T-cell (primary cell): ENCODE measurements at regions not wholly inside any gene's neighbourhood (a gene's known extent, or its start where the extent isn't known, plus 50 kb on each side); places are given as distances from the start of the nearest gene placed in this dataset.
A peak's percentile ranks its signal among the peaks of the same experiment; 100 is the strongest.

Experiments used
- ATAC-seq, 4 experiments: fragments of 200-7000 bp in 3 of 4; fragments of 150-1000 bp in 1 of 4; cut with Tn5 transposase; replicated peaks in 1 of 4; 1 replicate in 3 of 4; 2 replicates in 1 of 4; pipeline ENCODE4 v1.10.0; 2021; ENCODE audit warnings: moderate library complexity in 3 of 4, mild to moderate bottlenecking in 2 of 4, moderate number of reproducible peaks in 1 of 4
- CTCF ChIA-PET, 2 donors: fragments of 300-600 bp; sonication (Branson Sonifier 250); formaldehyde crosslinking; loops; one replicate each; lab custom pipeline; 2022; ENCODE audit warnings: antibody characterized with exemption in 2 of 2; lab: Charles Lee
- POLR2A ChIA-PET, 2 donors: fragments of 300-600 bp; sonication (Branson Sonifier 250); formaldehyde crosslinking; loops; one replicate each; lab custom pipeline; 2022; ENCODE audit warnings: antibody characterized with exemption in 2 of 2; lab: Charles Lee
- DNase-seq, 35 experiments: peaks; one replicate each; pipeline versions ENCODE4 v3.0.0 to v3.0.0-alpha.2; 2013 to 2023
- H3K27ac ChIP-seq: one replicate; pipeline ENCODE4 v1.5.1; 2013; ENCODE audit warnings: low read length
- H3K27me3 ChIP-seq, 2 experiments: replicated peaks in 1 of 2; 1 replicate in 1 of 2; 2 replicates in 1 of 2; pipeline versions ENCODE4 v1.6.1 to v1.7.0; 2013; ENCODE audit warnings: low read length in 1 of 2, mixed read lengths in 1 of 2; ENCODE audit not compliant: control insufficient read depth in 2 of 2, insufficient read depth in 2 of 2; ENCODE audit errors: extremely low read depth in 1 of 2
- H3K36me3 ChIP-seq, 2 donors: 1 replicate in 1 of 2; 2 replicates in 1 of 2; pipeline versions ENCODE4 v1.6.1 to v1.7.0; 2013; ENCODE audit warnings: low read length in 1 of 2; ENCODE audit not compliant: control insufficient read depth in 2 of 2, insufficient read depth in 1 of 2; ENCODE audit errors: extremely low read depth in 1 of 2
- H3K4me1 ChIP-seq, 2 experiments: 1 replicate in 1 of 2; 2 replicates in 1 of 2; pipeline versions ENCODE4 v1.6.1 to v1.7.0; 2013; ENCODE audit warnings: low read length in 2 of 2, mixed read lengths in 1 of 2; ENCODE audit not compliant: insufficient read depth in 2 of 2, control insufficient read depth in 1 of 2; ENCODE audit errors: extremely low read depth in 1 of 2
- H3K4me3 ChIP-seq, 2 donors: 1 replicate in 1 of 2; 2 replicates in 1 of 2; pipeline versions ENCODE4 v1.5.1 to v1.7.0; 2013; ENCODE audit warnings: mild to moderate bottlenecking in 2 of 2, low read length in 1 of 2, moderate library complexity in 1 of 2; ENCODE audit not compliant: control insufficient read depth in 1 of 2; ENCODE audit errors: extremely low read depth in 1 of 2
- H3K9me3 ChIP-seq: 2 replicates; pipeline ENCODE4 v1.7.0; 2013
- H3K27ac Mint-ChIP-seq, 2 donors: one replicate each; pipeline ENCODE4 v1.8.0; 2020 to 2021; ENCODE audit warnings: mild to moderate bottlenecking in 2 of 2, mixed read lengths in 2 of 2
- H3K27me3 Mint-ChIP-seq, 2 donors: one replicate each; pipeline ENCODE4 v1.8.0; 2021 to 2022; ENCODE audit warnings: mixed read lengths in 2 of 2
- H3K36me3 Mint-ChIP-seq: one replicate; pipeline ENCODE4 v1.8.0; 2021; ENCODE audit warnings: mixed read lengths
- H3K4me1 Mint-ChIP-seq, 3 donors: one replicate each; pipeline ENCODE4 v1.8.0; 2020 to 2022; ENCODE audit warnings: mixed read lengths in 3 of 3, mild to moderate bottlenecking in 1 of 3
- H3K4me3 Mint-ChIP-seq, 3 donors: one replicate each; pipeline ENCODE4 v1.8.0; 2020 to 2022; ENCODE audit warnings: mild to moderate bottlenecking in 3 of 3, mixed read lengths in 3 of 3, moderate library complexity in 3 of 3
- H3K9me3 Mint-ChIP-seq, 3 donors: one replicate each; pipeline ENCODE4 v1.8.0; 2020 to 2022; ENCODE audit warnings: mixed read lengths in 3 of 3
- WGBS: methylation state at CpG from one replicate; pipeline ENCODE4 v1.1.5; 2013; ENCODE audit warnings: missing lambda C conversion rate; ENCODE audit not compliant: insufficient coverage; 5-methylcytosine and 5-hydroxymethylcytosine counted together

DNA sequence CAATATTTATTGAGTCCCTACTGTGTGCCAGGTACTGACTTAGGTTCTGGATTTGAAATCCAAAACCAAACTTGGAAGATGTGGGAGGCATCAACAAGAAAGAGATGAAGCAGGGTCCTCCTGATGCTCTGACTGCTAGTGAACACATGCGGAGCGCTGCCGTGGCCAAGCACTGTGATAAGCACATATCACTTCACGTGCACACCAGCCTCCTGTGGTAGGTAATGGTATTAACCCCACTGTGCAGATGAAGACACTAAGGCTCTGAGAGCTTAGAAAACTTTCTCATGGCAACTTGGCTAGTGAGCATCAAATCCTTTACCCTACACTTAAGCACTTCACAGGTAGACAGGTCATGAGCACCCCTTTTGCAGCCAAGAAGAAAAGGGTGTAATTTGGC, 216.1 kb downstream of the HAUS1 start:
- no peaks in the 10 kb centered on the region for H3K9me3 Mint-ChIP-seq
- ATAC-seq, result no peak
- Histone ChIP-seq H3K27me3 (peaks cover 0 to 2% of the 10 kb centered on the region in 2 experiments), H3K4me3 (no peak overlapping the region), H3K36me3 (no peaks in the 10 kb centered on the region), H3K9me3 (no peaks in the 10 kb centered on the region), H3K27ac (no peak overlapping the region), H3K4me1 (no peaks in the 10 kb centered on the region)
- H3K36me3 Mint-ChIP-seq, result no peaks in the 10 kb centered on the region
- no peaks in the 10 kb centered on the region for H3K27me3 Mint-ChIP-seq
- H3K4me1 Mint-ChIP-seq, result peaks cover 0 to 3% (median 2%) of the 10 kb centered on the region in 3 donors
- no peak for DNase-seq
- ChIA-PET POLR2A (no interaction called here), CTCF (interaction anchor here in 1 of 2 donors (0.5 kb wide), 1 partner anchor 832 kb away, joined by 5 read pairs; no protein-coding TSS in a partner anchor)
- no peak overlapping the region for H3K27ac Mint-ChIP-seq
- H3K4me3 Mint-ChIP-seq, result no peak overlapping the region
- WGBS, result no CpG with 5 or more reads among the region's 4 CpGs

DNA sequence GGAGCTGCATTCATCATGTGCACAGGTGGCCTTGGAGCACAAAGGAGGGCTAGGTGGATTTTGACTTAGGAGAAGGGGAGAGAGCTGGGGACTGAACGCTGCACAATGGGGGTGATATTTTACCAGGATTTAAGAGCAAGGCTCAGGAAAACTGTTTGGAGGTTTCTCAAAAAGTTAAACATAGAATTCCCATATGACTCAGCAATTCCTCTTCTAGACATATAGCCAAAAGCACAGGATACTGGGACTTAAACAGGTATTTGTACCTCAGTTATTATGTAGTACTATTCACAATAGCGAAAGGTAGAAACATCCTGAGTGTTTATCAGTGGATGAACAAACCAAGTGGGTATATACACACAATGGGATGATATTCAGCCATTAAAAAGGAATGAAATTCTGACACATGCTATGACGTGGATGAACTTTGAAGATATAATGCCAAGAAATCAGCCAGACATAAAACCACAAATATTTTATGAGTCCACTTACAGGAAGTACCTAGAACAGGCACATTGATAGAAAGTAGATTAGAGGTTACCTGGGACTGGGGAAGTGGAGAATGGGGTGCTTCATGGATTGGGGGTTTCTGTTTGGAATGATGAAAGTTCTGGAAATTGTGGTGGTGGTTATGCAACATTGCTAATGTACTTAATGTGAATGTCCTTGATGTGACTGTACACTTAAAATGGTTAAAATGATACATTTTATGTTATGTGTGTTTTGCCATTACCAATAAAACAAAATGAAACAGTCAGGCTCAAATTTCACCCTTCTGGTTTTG, 216.9 kb downstream of the HAUS1 start:
- Histone ChIP-seq H3K9me3 (no peaks in the 10 kb centered on the region), H3K27ac (no peak overlapping the region), H3K4me1 (no peaks in the 10 kb centered on the region), H3K27me3 (peaks cover 0 to 2% of the 10 kb centered on the region in 2 experiments), H3K4me3 (no peak overlapping the region), H3K36me3 (no peaks in the 10 kb centered on the region)
- DNase-seq (no peak), ATAC-seq (no peak)
- Mint-ChIP-seq H3K4me3 (no peak overlapping the region), H3K27ac (no peak overlapping the region), H3K9me3 (no peaks in the 10 kb centered on the region), H3K36me3 (no peaks in the 10 kb centered on the region), H3K4me1 (peaks cover 0 to 3% (median 2%) of the 10 kb centered on the region in 3 donors), H3K27me3 (no peaks in the 10 kb centered on the region)
- CTCF ChIA-PET, result interaction anchor here in 1 of 2 donors (0.5 kb wide), 1 partner anchor 831 kb away, joined by 5 read pairs; no protein-coding TSS in a partner anchor
- no CpG with 5 or more reads among the region's 3 CpGs for WGBS
- POLR2A ChIA-PET, result no interaction called here

DNA sequence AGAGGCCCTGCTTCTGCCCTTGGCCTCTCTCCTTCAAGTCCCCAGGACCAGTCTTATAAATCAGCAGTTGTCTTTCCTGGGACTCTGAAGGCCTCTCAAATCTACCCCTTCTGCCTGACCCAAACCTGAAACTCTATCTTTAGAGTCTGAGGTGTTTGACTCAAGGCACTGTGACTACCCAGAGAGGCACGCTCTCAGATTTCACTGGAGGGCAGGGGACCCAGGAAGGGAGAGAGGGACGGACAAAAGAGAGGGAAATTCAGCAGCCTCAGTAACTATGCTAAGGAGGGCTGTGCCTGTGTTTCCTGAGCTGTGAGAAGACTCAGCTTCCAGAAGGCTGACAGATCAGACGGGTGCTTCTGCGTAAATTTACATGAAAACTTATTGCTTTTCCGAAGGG, 217.8 kb downstream of the HAUS1 start:
- Mint-ChIP-seq H3K9me3 (no peaks in the 10 kb centered on the region), H3K36me3 (no peaks in the 10 kb centered on the region), H3K4me3 (no peak overlapping the region), H3K27ac (no peak overlapping the region), H3K4me1 (peaks cover 0 to 3% (median 2%) of the 10 kb centered on the region in 3 donors), H3K27me3 (no peaks in the 10 kb centered on the region)
- Histone ChIP-seq H3K4me3 (no peak overlapping the region), H3K9me3 (no peaks in the 10 kb centered on the region), H3K27me3 (peaks cover 0 to 2% of the 10 kb centered on the region in 2 experiments), H3K4me1 (no peaks in the 10 kb centered on the region), H3K27ac (no peak overlapping the region), H3K36me3 (no peaks in the 10 kb centered on the region)
- POLR2A ChIA-PET, result no interaction called here
- ATAC-seq (no peak), DNase-seq (no peak)
- WGBS, result 100% methylated on average over 2 of the region's 5 CpGs
- CTCF ChIA-PET, result no interaction called here

DNA sequence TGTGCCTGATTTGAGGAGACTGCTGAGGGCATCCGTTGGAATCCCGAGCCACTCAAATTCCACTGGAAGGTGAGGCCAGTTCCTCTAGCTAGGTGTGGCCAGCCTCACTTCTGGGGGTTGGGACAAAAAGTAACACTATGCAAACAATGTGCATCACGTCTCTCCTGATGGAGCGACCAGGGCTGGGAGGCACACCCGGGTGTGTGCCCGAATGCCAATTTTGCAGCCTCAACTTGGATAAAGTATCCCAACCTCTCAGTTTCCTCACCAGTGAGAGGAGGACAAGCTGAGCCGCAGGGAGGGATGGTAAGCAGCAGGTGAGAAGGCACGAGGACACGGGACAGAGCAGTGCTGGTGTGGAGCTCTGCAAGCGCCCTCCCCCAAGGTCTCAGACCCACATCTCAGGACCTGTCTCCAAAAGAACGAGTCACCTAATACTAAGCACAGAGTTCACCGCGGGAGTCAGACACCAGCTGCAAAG, 218.3 kb downstream of the HAUS1 start:
- H3K4me3 Mint-ChIP-seq, result no peak overlapping the region
- peaks cover 0 to 3% (median 2%) of the 10 kb centered on the region in 3 donors for H3K4me1 Mint-ChIP-seq
- no peaks in the 10 kb centered on the region for H3K27me3 Mint-ChIP-seq
- no peaks in the 10 kb centered on the region for H3K9me3 ChIP-seq
- no peaks in the 10 kb centered on the region for H3K9me3 Mint-ChIP-seq
- POLR2A ChIA-PET, result no interaction called here
- ATAC-seq (no peak), DNase-seq (no peak)
- H3K27me3 ChIP-seq, result peaks cover 0 to 2% of the 10 kb centered on the region in 2 experiments
- H3K36me3 Mint-ChIP-seq, result no peaks in the 10 kb centered on the region
- no peak overlapping the region for H3K4me3 ChIP-seq
- WGBS, result 94% methylated on average over 7 of the region's 13 CpGs
- H3K27ac ChIP-seq, result no peak overlapping the region
- no peaks in the 10 kb centered on the region for H3K4me1 ChIP-seq
- no peak overlapping the region for H3K27ac Mint-ChIP-seq
- CTCF ChIA-PET, result no interaction called here
- no peaks in the 10 kb centered on the region for H3K36me3 ChIP-seq

DNA sequence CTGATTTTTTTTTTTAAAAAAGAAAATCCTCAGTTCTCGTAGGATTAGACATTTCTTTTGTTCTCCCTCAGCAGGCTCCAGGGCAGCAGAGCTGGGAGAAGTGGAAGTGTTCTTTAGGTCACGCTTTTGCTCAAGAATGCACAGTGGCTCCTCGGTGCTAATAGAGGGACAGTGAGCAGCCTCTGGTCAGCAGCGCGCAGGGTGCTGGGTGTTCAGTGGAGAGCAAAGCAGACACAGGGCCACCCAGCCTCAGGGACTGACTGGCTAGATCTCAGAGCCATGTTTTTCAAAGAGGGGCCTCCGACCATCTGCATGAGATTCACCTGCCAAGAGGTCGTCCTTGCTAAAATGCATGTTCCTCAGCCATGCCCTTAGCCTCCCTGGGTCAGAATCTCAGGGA, 218.8 kb downstream of the HAUS1 start:
- DNase-seq (no peak), ATAC-seq (no peak)
- Histone ChIP-seq H3K9me3 (no peaks in the 10 kb centered on the region), H3K4me1 (no peaks in the 10 kb centered on the region), H3K27me3 (peaks cover 0 to 2% of the 10 kb centered on the region in 2 experiments), H3K4me3 (no peak overlapping the region), H3K27ac (no peak overlapping the region), H3K36me3 (no peaks in the 10 kb centered on the region)
- H3K27me3 Mint-ChIP-seq, result no peaks in the 10 kb centered on the region
- no peaks in the 10 kb centered on the region for H3K36me3 Mint-ChIP-seq
- POLR2A ChIA-PET, result no interaction called here
- no peaks in the 10 kb centered on the region for H3K9me3 Mint-ChIP-seq
- peaks cover 0 to 3% (median 2%) of the 10 kb centered on the region in 3 donors for H3K4me1 Mint-ChIP-seq
- no peak overlapping the region for H3K27ac Mint-ChIP-seq
- CTCF ChIA-PET, result no interaction called here
- 81% methylated on average over 5 of the region's 7 CpGs for WGBS
- H3K4me3 Mint-ChIP-seq, result no peak overlapping the region

DNA sequence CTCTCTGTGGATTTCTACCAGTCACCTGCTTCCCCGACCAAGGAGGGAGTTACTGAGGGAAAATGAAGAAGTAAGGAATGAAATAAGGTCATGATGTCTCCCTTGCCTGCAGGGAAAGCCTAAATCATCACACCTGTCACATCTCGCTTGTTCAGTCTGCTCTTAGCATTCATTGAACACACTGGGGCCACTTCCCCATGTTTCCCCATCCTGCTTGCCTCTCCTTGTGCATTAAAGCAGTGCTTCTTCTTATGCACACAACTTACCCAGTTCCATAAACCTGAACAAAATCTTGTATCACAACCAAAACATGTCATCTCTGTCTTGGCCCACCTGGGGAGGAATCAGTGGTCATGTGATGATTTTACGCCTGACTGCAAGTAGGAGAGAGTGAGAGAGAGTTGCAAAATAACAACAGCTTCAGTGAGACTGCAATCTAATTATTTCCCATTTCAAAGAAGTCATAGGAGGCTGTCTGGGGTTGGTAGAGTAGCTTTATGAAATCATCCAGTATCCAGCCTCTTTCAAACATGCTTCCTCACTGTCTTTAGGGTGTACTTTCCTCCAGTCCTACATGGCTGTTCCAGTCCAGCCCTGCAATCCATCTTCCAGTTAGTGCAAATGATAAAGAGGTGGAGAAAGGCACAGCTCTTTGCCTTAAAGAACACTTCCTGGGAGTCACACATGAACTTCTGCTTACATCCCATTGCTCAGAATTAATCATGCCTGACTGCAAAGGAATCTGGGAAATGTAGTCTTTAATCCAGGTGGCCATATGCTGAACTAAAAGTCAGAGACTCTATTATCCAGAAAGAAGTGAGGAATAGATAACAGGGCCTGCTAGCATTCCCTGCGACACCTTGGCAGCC, 220.1 kb downstream of the HAUS1 start:
- H3K27me3 ChIP-seq, result peaks cover 0 to 2% of the 10 kb centered on the region in 2 experiments
- no peak overlapping the region for H3K4me3 ChIP-seq
- Mint-ChIP-seq H3K27me3 (no peaks in the 10 kb centered on the region), H3K9me3 (no peaks in the 10 kb centered on the region), H3K36me3 (no peaks in the 10 kb centered on the region), H3K4me1 (peaks cover 0 to 3% (median 2%) of the 10 kb centered on the region in 3 donors), H3K27ac (no peak overlapping the region), H3K4me3 (no peak overlapping the region)
- H3K9me3 ChIP-seq, result no peaks in the 10 kb centered on the region
- H3K27ac ChIP-seq, result no peak overlapping the region
- peak in 1 of 4 experiments; percentile 46 for ATAC-seq
- ChIA-PET POLR2A (no interaction called here), CTCF (no interaction called here)
- whole genome bisulfite sequencing, result 100% methylated on average over 2 of the region's 4 CpGs
- no peaks in the 10 kb centered on the region for H3K4me1 ChIP-seq
- no peak for DNase-seq
- no peaks in the 10 kb centered on the region for H3K36me3 ChIP-seq
